ENCODE measurements at regions not wholly inside any gene's neighbourhood (a gene's known extent, or its start where the extent isn't known, plus 50 kb on each side); places are given as distances from the start of the nearest gene placed in this dataset.

GRCh38 chr4:19128176-19128575, 1106.6 kb upstream of the LCORL start:
- TF ChIP-seq CTCF (conservative IDR thresholded peaks at IDR 0.05) (no peak), EZH2 (IDR thresholded peaks at IDR 0.05; ENCODE audit: low read depth) (no peak)

Measured in PC-9 (cell line).